ENCODE measurements at regions not wholly inside any gene's neighbourhood (a gene's known extent, or its start where the extent isn't known, plus 50 kb on each side); places are given as distances from the start of the nearest gene placed in this dataset.
"Not testable (repeated sequence)": the region's sequence is repeated elsewhere in the genome, so short reads cannot be mapped to it uniquely, and the experiment has no call there.

DNA sequence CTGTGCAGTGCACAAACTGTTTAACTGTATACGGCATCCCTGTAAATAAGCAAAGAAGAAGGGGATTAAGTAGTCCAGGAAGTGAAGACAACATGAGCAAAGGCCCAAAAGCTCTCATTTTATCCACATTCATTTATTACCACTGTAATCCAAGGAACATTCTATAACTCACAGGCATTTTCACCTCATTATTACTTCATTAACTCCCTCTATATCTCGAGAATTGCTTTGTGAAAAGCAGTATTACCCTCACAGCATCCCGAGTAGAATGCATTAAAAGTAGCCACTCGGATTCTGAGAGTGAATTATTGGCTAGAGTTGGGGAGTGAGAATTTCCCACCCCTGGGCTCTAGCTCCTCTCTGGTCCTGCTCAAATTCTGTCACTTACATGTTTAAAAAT lies 51.0 kb upstream of the CHCHD3 start:
- DNase-seq (ENCODE audit: low spot score): no peak

DNA sequence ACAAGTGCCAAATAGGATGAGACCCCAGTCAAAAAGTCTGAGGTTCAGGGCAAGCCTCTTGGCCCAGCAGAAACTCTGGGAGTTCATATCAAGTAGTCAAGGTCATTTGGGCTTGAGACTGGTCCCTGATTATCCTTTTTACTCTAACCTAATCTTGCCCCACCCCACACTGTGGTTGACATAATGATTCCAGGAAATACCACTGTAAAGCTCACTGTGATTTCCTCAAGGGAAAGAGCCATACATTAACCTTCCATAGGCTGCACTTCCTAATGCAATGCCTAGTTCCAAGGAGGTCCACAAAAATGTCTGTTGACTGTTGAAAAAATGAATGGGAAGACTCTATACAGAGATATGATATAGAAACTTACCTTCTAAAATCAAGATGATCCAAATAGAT lies 52.9 kb upstream of the CHCHD3 start:
- no peak for DNase-seq (ENCODE audit: low spot score)

DNA sequence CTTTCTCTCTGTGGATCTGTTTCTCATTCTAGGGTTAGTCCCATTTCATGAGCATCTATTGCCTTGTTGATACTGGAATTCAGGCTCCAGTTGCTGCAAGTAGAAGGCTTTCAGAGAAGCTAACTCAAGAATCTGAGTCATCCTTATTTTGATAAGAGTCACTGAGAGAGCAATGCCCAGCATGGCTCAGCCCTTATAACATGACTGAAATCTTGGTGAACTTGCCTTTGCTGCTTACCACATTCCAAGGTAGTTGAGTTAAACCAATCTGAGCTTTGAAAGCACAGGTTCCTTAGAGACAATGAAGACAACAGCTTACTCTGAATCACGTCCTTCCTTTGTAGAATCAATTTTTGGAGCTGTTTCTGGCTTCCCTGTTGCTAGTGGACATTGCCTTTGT lies 53.6 kb upstream of the CHCHD3 start:
- DNase-seq (ENCODE audit: low spot score): no peak

DNA sequence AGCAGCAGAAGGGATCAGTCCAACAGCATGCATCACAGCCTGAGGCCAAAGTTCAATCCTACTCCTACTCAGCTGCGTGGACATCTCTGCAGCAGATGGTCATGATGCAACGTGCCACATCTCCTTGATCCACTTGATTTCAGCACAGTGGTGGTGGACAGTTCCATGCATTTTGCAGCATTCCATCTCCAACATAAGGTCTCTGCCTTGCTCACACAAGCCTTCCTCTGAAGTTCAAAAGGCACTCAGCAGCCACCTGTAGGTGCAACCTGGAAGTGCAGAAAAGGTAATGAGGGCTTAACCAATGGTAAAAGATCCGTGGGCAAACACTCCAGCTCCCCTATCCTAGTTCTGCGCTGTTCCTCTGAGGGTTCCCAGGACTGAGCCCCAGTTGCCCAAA lies 57.5 kb upstream of the CHCHD3 start:
- DNase-seq (ENCODE audit: low spot score): peak; percentile 40

DNA sequence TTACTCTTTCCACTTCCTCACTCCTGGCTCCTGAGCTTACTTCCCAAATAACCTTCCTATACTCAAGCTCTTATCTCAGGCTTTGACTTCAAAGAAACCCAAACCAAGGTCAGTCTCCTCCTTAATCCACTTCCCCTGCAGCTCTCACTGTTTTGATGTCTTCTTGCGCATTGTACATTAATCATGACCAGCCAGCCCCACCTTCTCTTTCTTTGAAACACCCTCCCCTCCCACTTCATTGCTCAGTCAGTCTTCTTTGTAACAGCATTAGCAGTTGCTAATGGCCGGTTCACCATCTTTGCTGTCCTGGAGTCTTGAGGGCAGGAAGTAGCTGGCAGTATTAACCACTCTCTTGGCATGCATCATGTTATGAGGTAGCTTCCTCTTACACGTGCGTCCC lies 57.9 kb upstream of the CHCHD3 start:
- no peak for DNase-seq (ENCODE audit: low spot score)

DNA sequence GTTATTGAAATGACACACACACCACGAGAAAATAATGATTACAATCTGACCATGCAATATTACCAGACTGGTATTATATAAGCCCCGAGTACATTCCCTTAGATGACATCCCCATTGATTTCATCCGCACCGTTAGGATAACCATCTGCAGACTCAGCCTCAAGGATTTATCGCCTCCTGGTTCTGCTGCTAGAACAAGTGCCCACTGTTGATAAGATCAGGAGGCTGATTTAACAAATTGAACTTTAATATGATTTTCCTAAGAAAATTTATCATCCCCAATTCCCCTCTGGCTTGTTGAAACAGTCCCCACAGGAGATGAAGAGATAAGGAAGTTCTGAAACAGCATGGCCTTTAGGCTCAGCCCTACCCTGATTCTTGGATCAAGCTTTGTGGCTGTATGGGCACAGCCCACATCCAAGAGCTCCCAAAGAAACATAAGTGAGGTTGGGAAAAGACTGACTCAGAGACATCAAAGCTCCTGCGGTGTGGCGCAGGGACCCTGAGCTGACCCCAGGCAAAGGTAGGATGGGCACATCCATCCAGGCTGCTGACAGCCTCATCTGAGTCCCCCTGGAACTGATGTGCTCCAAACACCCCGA lies 59.2 kb upstream of the CHCHD3 start:
- no peak for DNase-seq (ENCODE audit: low spot score)

DNA sequence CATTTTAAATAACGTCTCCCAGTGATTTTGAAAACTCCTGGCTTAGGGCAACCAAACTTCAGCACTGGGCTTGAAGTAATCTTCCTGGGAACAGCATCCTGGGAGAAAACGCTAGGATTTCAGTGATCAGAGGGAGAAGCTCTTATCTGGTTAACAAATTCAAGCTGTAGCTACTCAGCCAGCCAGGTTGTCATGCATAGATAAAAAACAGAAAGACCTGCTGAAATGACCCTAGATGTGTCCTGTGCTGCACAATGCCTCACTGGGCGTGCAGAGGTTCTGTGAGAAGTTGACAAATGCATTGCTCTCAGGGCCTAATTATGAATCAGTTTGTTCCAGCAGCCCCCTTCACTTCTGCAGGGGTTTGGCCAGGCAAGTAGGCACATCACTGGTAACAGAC lies 68.9 kb upstream of the CHCHD3 start:
- no peak for DNase-seq (ENCODE audit: low spot score)

DNA sequence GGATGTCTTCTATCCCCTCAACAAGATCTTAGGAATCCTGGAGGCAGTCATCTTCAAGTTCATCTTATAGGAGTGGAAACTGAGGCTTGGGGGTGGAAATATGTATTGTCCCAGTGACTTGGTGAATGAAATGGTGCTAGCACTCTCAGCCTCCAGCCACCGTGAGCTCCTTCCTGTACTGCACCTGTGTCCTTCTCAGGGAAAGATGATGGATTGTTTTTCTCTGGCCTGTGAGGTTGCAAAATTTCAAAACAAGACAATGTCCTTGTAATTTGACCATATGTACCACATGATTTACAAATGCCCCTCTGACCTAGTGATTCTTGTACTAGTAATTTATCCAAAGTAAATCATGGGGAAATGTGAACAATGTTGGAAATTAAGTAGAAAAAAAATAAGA lies 71.0 kb upstream of the CHCHD3 start:
- no peak for DNase-seq (ENCODE audit: low spot score)

DNA sequence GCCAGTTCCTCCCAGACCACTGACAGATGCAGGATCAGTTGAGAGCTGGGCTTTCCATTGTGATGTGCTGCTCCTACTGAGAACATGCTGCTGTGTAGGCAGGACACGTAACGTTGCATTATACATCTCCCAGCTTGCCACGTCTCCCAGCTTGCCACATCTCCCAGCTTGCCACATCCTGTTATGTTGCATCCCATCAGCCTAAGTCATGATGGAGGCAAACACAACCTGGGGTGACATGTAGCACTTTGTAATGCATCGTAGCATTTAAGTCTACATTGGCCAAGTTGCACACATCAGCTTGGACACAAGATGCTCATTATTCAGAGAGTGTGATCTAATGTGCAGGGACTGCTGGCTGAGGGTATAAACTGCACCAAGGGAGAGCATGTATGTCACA lies 73.3 kb upstream of the CHCHD3 start:
- no peak for DNase-seq (ENCODE audit: low spot score)

DNA sequence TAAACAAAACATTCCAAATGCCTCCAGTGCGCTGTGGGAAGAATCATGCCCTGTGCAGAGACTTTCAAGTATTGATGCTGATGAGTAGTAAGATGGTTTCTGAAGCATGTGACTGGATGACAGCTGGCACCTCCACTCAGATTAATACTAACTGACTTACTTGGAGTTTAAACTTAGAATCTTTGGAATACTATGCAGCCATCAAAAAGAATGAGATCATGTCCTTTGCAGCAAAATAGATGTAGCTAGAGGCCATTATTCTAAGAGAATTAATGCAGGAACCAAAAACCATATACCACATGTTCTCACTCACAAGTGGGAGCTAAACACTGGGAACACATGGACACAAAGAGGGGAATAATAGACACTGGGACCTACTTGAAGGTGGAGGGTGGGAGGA lies 73.8 kb upstream of the CHCHD3 start:
- no peak for DNase-seq (ENCODE audit: low spot score)

DNA sequence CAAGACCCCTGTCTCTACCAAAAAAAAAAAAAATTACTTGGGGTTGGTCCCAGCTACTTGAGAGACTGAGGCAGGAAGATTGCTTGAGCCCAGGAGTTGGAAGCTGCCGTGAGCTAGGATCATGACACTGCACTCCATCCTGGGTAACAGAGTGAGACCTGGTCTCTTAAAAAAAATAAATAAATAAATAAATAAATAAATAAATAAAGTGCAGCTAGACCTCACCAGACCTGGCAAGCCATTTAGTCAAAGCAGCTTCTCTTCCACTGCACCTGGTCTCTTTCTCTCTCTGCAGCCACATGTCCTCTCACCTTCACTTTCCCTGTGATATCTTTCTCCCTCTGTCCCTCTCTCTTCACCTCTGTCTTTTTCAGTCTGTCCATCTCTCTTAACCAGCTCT lies 75.2 kb upstream of the CHCHD3 start:
- DNase-seq (ENCODE audit: low spot score): no peak

DNA sequence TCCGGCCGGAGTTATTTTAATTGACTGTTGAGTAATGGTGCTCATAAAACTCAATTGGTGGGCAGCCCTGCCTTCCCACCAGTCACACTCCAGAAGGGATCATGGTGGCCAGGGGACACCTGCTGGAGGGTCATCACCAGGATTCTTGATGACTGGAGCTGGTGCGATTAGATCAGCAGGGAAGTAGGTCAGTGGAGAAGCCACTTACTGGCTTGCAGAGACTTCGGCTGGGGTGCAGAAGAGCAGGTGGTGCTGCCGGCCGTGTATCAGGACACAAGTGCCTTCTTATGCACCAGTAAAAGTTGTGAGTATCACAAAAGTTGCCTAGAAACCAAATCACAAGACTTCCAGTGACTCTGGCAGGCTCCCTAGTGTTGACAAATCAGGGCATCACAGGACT lies 82.6 kb upstream of the CHCHD3 start:
- no peak for DNase-seq (ENCODE audit: low spot score)

DNA sequence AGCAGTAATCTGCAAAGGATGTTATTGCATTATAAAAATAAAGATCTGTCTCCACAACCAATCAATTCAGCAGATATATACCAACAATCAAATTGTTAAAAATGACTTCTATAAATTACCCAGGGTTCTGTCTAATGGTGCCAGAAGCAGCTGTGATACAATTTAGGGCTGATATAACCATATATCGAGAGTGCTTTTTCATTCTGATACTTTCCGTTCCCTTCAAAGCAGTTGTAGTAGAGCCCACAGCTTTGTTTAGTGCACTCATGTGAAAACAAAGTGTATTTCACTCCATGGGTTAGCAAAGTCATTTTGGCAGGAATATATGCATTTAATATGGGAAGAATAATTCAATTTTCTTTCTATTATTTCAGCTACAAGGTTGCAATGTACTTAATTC lies 83.1 kb upstream of the CHCHD3 start:
- no peak for DNase-seq (ENCODE audit: low spot score)

DNA sequence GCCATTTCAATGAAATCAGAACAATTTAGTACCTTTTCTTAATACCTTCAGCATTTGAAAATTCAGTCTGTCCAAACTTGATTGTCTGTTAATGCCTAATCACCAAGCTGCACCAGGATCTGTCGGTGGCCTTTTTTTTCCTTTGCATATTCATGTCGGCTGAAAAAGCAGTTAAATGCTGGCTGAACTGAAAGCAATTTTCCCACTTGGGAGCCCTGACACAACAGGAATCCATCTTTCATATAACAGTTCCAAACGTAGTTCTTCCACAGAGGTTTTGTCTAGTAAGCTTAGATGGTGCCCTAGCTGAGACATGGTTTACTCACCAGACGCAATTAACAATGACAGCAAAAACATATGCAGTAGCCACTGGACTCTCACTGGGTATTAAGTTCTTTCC lies 83.6 kb upstream of the CHCHD3 start:
- DNase-seq (ENCODE audit: low spot score): no peak

DNA sequence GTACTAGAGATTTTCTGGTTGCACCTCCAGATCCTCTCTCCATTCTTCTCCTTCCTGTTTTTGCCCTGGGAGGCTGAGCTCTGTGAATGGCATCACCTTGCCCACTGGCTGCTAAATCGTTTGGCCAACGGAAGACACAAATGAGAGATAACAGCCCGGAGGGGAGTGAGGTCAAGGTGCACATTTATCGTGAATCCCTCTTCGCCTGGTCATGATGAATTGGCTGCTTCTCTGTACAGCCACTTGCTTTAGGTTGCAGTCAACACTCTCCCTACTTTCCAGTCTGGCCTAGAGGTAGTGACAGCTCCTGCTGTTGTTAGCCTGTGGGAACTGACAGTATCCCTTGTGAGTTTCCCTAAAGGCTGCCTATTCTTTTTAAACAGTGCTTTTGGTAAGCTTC lies 85.4 kb upstream of the CHCHD3 start:
- no peak for DNase-seq (ENCODE audit: low spot score)

DNA sequence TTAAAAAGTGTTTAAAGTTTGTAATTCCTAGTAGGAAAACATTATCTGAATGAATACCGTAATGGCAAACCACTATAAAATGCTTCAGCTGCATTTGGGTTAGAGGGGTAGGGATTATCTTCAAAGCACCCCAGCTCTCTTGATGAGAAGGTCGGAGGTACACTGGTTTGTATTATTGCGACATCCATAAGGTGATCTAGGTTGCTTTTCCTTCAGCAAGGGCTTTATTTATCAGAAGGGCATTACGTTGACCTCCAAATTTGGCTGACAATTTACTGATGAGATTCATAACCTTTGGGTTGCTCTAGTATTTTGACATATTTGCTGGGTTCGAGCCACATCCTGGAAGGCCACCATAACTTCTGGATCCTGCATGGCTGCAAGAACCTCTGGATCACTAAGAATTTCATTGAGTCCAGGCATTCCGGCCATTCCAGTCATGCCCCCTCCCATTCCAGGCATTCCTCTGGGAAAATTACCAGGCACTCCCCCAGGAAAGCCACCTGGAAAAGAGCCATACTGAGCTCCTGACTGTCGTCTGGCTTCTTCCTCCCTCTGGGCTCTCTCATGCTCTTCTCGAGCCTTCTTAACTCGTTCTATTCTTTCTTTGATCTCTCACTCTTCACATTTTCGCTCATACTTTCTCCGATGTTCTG lies 83.6 kb upstream of the EXOC4 start:
- DNase-seq (ENCODE audit: low spot score): not testable (repeated sequence)

DNA sequence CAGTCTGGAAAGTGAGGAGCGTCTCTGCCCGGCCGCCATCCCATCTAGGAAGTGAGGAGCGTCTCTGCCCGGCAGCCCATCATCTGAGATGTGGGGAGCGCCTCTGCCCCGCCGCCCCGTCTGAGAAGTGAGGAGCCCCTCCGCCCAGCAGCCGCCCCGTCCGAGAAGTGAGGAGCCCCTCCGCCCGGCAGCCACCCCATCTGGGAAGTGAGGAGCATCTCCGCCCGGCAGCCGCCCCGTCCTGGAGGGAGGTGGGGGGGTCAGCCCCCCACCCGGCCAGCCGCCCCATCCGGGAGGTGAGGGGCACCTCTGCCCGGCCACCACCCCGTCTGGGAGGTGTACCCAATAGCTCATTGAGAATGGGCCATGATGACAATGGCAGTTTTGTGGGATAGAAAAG lies 75.4 kb upstream of the EXOC4 start:
- DNase-seq (ENCODE audit: low spot score): not testable (repeated sequence)

DNA sequence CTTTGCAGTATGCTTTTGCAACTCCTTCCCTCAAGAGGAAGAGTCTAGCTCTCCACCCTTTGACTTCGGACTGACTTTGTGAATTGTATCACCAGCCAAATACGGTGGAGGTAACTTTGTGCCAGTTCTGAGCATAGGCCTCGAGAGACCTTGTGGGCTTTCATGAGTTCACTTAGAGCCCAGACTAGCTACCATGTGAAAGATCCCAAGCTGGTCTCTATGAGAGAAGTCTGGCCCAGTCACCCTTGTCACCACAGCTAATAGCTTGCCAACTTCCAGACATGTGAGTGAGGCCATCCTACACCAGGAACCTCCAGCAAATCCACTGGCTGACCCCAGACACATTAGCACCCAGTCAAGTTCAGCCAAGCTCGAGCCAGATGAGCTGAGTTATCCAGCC lies 72.2 kb upstream of the EXOC4 start:
- no peak for DNase-seq (ENCODE audit: low spot score)

DNA sequence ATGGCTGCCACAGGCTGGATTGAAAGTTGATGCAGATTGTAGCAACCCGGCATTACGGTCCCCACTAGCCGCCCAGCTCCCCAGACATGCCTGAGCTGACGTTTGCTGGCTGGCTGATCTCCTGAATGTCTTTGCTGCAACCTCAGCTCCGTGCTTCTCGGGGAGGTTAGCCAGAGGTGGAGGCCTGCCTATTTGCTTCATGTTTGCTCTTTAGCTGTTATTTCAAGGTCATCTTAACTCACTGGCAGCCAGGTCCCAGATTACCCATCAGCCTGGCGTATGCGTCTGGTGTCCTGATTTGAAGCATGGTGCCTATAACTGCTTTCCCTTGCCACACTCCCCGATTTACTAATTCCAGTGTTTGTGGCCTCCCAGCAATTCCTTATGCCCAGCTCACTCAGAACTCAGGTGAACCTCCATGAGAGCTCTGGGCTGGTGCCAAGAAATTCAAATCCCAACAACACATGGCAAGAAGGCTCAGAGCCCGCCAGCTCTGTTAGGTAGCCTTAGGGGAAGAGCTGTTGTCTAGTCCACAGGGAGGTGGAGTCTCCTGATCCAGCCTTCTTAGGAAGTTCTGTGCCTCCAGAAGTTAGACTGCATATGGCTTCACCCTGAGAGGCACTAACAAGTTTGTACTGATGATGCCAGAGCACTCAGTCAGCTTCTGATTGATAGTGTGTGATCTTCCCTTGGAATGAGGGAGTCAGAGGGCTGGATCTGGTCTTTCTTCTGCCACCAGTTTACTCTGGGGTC lies 69.7 kb upstream of the EXOC4 start:
- no peak for DNase-seq (ENCODE audit: low spot score)

DNA sequence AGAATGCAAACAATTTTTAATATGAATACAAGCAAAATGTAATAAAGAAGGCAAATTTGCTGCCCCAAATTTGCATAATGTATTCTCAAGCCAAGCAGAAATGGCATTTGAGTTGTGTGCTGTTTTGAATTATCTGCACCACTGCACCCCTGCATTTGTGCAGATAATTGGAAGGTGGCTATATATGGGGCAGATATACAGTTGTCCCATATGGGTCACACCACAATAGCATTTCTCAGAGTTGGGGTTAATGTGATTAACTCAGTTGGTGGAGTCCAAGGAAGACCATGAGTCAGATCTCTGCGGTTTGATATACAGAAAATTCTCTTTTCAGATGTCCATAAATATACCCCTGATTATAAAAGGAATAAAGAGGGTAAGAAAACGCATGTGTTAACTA lies 68.9 kb upstream of the EXOC4 start:
- no peak for DNase-seq (ENCODE audit: low spot score)

DNA sequence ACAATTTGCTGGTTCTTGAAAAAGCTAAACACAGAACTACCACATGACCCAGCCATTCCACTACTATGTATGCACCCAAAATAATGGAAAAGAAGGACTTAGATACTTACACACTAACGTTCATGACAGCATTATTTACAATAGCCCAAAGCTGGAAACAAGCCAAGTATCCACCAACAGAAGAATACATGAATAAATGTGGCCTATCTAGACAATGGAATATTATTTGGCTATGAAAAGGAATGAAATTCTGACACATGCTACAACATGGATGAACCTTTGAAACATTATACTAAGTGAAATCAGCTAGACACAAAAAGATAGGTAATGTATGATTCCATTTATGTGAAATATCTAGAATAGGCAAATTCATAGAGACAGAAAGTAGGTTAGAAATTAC lies 67.4 kb upstream of the EXOC4 start:
- DNase-seq (ENCODE audit: low spot score): no peak

DNA sequence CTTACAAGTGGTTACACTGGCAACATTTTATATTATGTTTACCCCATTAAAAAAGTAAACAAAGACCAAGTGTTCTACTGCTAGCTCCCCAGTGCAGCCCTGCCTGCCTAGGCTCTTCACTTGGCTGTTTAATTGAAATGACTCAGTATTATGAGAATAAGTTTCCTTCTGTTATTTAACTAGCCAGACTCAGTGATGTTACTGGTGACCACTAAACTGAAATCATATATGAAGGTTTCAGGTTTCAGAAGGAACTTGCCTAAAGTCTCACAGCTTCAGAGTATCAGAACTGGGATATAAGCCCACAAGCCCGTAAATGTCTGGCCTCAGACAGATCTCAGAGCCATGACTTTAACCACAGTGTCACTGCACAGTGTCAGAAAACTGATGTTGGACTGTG lies 66.8 kb upstream of the EXOC4 start:
- DNase-seq (ENCODE audit: low spot score): no peak

DNA sequence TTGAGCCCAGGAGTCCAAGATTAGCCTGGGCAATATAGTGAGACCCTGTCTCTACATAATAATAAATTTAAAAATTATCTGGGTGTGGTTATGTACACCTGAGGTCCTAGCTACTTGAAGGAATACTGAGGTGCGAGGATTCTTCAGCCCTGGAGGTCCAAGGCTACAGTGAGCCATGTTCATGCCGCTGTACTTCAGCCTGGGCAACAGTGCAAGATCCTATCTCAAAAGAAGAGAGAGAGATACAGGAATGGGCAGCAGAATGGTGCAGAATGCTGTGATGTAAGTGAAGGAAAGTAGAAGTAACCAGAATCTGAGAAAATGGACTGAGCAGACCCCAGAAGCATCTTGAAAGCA lies 62.7 kb upstream of the EXOC4 start:
- no peak for DNase-seq (ENCODE audit: low spot score)

DNA sequence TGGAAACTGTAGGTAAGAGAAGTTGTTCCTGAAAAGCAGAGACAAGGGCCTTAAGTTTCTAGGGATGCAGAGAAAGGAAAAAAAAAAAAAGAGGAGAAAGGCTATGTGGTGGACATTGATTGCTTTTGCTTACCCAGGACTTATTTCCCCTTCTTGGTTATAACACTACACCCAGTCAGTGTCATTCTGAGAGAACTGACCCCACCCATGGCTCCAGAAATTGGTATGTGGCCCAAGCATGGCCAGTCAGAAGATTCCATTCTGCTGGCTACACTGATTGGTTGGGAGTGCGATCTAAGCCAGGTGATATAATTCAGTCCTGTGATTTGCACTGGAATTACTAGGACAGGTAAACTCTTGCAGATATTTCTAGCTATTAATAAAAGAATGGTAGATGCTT lies 62.2 kb upstream of the EXOC4 start:
- DNase-seq (ENCODE audit: low spot score): no peak

Data from NAMALWA (cell line).